MM.1S (cell line): ENCODE measurements at regions not wholly inside any gene's neighbourhood (a gene's known extent, or its start where the extent isn't known, plus 50 kb on each side); places are given as distances from the start of the nearest gene placed in this dataset.

Experiments used
- EZH2 ChIP-seq: fragments of 300-600 bp; sonication (generic); optimal IDR thresholded peaks from 2 replicates; pipeline ENCODE3; 2017; ENCODE audit warnings: low read depth, mild to moderate bottlenecking, antibody characterized with exemption, low read length, mixed read lengths
- TF ChIP-seq, protein P1 (sequence below): fragments of 300-600 bp; sonication (generic); IDR thresholded peaks from 2 replicates; pipeline ENCODE4 v1.5.1; 2016; ENCODE audit warnings: antibody characterized with exemption, low read length, mixed read lengths

DNA sequence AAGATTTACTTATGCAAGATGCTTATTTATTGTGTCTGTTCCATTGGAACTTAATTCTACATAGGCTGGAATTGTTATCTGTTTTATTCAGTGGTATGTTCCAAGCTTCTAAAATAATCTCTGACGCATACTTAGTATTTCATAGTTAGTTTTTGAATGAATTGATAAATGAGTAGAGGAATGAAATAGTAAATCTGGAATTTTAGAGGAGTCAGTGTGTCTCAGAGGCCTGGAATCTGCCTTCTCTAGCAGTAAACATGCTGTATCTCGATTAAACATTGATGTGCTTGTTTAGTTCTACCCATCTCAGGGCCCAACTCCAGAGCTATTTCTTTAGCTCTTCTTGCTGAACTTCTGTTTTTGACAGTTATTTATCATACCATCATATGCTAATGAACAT, 154.2 kb upstream of the MAGEC2 start:
- no peak for TF ChIP-seq EZH2
- TF ChIP-seq, protein P1, sequence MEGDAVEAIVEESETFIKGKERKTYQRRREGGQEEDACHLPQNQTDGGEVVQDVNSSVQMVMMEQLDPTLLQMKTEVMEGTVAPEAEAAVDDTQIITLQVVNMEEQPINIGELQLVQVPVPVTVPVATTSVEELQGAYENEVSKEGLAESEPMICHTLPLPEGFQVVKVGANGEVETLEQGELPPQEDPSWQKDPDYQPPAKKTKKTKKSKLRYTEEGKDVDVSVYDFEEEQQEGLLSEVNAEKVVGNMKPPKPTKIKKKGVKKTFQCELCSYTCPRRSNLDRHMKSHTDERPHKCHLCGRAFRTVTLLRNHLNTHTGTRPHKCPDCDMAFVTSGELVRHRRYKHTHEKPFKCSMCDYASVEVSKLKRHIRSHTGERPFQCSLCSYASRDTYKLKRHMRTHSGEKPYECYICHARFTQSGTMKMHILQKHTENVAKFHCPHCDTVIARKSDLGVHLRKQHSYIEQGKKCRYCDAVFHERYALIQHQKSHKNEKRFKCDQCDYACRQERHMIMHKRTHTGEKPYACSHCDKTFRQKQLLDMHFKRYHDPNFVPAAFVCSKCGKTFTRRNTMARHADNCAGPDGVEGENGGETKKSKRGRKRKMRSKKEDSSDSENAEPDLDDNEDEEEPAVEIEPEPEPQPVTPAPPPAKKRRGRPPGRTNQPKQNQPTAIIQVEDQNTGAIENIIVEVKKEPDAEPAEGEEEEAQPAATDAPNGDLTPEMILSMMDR, result no peak
